K562 (cell line): ENCODE measurements at regions not wholly inside any gene's neighbourhood (a gene's known extent, or its start where the extent isn't known, plus 50 kb on each side); places are given as distances from the start of the nearest gene placed in this dataset.

ENCODE experiments used
- ATAC-seq: fragments of 200-7000 bp; cut with Tn5 transposase; 3 replicates; pipeline ENCODE4 v1.9.1; 2020; ENCODE audit warnings: moderate library complexity
- BruUV-seq: library from RNA; stranded (reverse); fragments of 400-500 nt; replicated peaks from 2 replicates; lab custom pipeline; 2021; lab: Mats Ljungman, UMichigan
- CTCF ChIA-PET: fragments of 300-600 bp; formaldehyde crosslinking; extraction: SDS; loops from one replicate; lab custom pipeline; 2021; ENCODE audit warnings: low intra/inter-chr PET ratio; lab: Yijun Ruan, JAX
- POLR2A ChIA-PET: fragments of 300-600, 350-650 bp; sonication (Branson Sonifier 250); formaldehyde crosslinking; extraction: SDS; loops from one replicate; lab custom pipeline; 2021; ENCODE audit warnings: antibody characterized with exemption, inconsistent platforms; lab: Yijun Ruan, JAX
- DNase-seq, 4 experiments: peaks; one replicate each; pipeline versions ENCODE4 v3.0.0 to v3.0.0-alpha.2; 2011 to 2018; ENCODE audit warnings: low spot score in 3 of 4, mixed read lengths in 3 of 4; ENCODE audit errors: extremely low read depth in 1 of 4
- FAIRE-seq: peaks from 2 replicates; lab custom pipeline; 2011; peaks lifted over from hg19 to GRCh38; lab: Jason Lieb, UNC
- H2AFZ ChIP-seq: 2 replicates; pipeline ENCODE4 v1.6.0; 2011; ENCODE audit warnings: low read depth, low read length, control low read depth, inconsistent platforms
- H3K27ac ChIP-seq: fragments of 200-600 bp; 3 replicates; pipeline ENCODE4 v1.8.0; 2011; ENCODE audit warnings: low read depth, mild to moderate bottlenecking, control low read depth, inconsistent platforms, low read length, moderate library complexity, mixed read lengths; ENCODE audit errors: extremely low read depth
- H3K27me3 ChIP-seq, 2 experiments: fragments of 300-600 bp in 1 of 2; 2 replicates in 1 of 2; 3 replicates in 1 of 2; pipeline versions ENCODE4 v1.6.0 to v1.8.0; 2011; ENCODE audit warnings: inconsistent platforms in 2 of 2, low read length in 2 of 2, mild to moderate bottlenecking in 1 of 2, mixed read lengths in 1 of 2, moderate library complexity in 1 of 2; ENCODE audit not compliant: control insufficient read depth in 2 of 2, insufficient read depth in 2 of 2
- H3K36me3 ChIP-seq: fragments of 300-600 bp; 3 replicates; pipeline ENCODE4 v1.8.0; 2011; ENCODE audit warnings: mild to moderate bottlenecking, low read length, inconsistent platforms; ENCODE audit not compliant: control insufficient read depth, insufficient read depth
- H3K4me1 ChIP-seq, 2 experiments: fragments of 200-600 bp in 1 of 2; replicated peaks in 1 of 2; 2 replicates in 1 of 2; 3 replicates in 1 of 2; pipeline versions ENCODE4 v1.5.1 to v1.8.0; 2011; ENCODE audit warnings: inconsistent platforms in 2 of 2, low read length in 2 of 2, mild to moderate bottlenecking in 1 of 2, mixed read lengths in 1 of 2, moderate library complexity in 1 of 2; ENCODE audit not compliant: control insufficient read depth in 2 of 2, insufficient read depth in 2 of 2
- H3K4me2 ChIP-seq: 2 replicates; pipeline ENCODE4 v1.6.1; 2011; ENCODE audit warnings: low read length, control low read depth, inconsistent platforms, mixed read lengths; ENCODE audit not compliant: insufficient read depth
- H3K4me3 ChIP-seq: fragments of 200-600 bp; sonication (generic), shearing (Covaris generic); 2 replicates; pipeline ENCODE4 v1.5.1; 2016; ENCODE audit warnings: control low read depth, inconsistent platforms
- H3K79me2 ChIP-seq: fragments of 200-600 bp; 3 replicates; pipeline ENCODE4 v1.8.0; 2011; ENCODE audit warnings: low read length, inconsistent platforms; ENCODE audit not compliant: control insufficient read depth, insufficient read depth
- H3K9ac ChIP-seq, 2 experiments: 2 replicates each; pipeline versions ENCODE4 v1.6.0 to v1.6.1; 2011; ENCODE audit warnings: low read depth in 2 of 2, low read length in 2 of 2, control low read depth in 1 of 2, inconsistent platforms in 1 of 2, mild to moderate bottlenecking in 1 of 2, mixed read lengths in 1 of 2; ENCODE audit not compliant: insufficient read depth in 1 of 2
- H3K9me1 ChIP-seq: one replicate; pipeline ENCODE4 v1.6.0; 2011; ENCODE audit warnings: inconsistent platforms, mild to moderate bottlenecking, low read length, moderate library complexity; ENCODE audit not compliant: control insufficient read depth, insufficient read depth
- H3K9me3 ChIP-seq: replicated peaks from 2 replicates; pipeline ENCODE4 v1.5.1; 2011; ENCODE audit warnings: low read depth, low read length, inconsistent platforms; ENCODE audit not compliant: control insufficient read depth, insufficient read depth
- H4K20me1 ChIP-seq: replicated peaks from 2 replicates; pipeline ENCODE4 v1.6.1; 2011; ENCODE audit warnings: low read length, inconsistent platforms, mixed read lengths; ENCODE audit not compliant: control insufficient read depth, insufficient read depth
- CBFA2T3 ChIP-seq: fragments of 450-650 bp; IDR thresholded peaks from 2 replicates; pipeline ENCODE4 v1.6.1; 2017
- CEBPB ChIP-seq: fragments of 450-650 bp; IDR thresholded peaks from 2 replicates; pipeline ENCODE4 v1.6.1; 2016; ENCODE audit warnings: missing genetic modification characterization, missing compliant biosample characterization
- MEIS2 ChIP-seq: fragments of 450-650 bp; IDR thresholded peaks from 2 replicates; pipeline ENCODE4 v1.6.1; 2014; ENCODE audit warnings: mild to moderate bottlenecking; ENCODE audit not compliant: partially characterized antibody
- PHB ChIP-seq: fragments of 250-450 bp; sonication (Bioruptor Pico); IDR thresholded peaks from 2 replicates; pipeline ENCODE4 v1.5.0; 2021
- POLR2A ChIP-seq: fragments of 450-650 bp; conservative IDR thresholded peaks from 2 replicates; pipeline ENCODE4 v1.6.1; 2016
- POLR3A ChIP-seq: IDR thresholded peaks from 2 replicates; pipeline ENCODE4 v1.6.1; 2011; ENCODE audit warnings: borderline replicate concordance, mild to moderate bottlenecking, moderate library complexity; ENCODE audit not compliant: insufficient read length, insufficient read depth; ENCODE audit errors: extremely low read depth
- RBM39 ChIP-seq: fragments of 200-400 bp; formaldehyde crosslinking; optimal IDR thresholded peaks from 2 replicates; pipeline ENCODE3; 2018; ENCODE audit warnings: low read depth, low read length
- TCF3 ChIP-seq: sonication (generic); formaldehyde crosslinking; IDR thresholded peaks from 2 replicates; pipeline ENCODE4 v1.4.0; 2020; ENCODE audit warnings: mild to moderate bottlenecking, missing genetic modification reagents
- TEAD4 ChIP-seq, 2 experiments: sonication (generic) in 1 of 2; formaldehyde crosslinking in 1 of 2; IDR thresholded peaks; 2 replicates each; pipeline versions ENCODE4 v1.6.1 to v1.8.0; 2012 to 2022; ENCODE audit warnings: borderline replicate concordance in 1 of 2, inconsistent platforms in 1 of 2, low read length in 1 of 2, mild to moderate bottlenecking in 1 of 2, missing genetic modification reagents in 1 of 2
- WGBS: fragments of 100-300 bp; shearing (Covaris generic); methylation state at CpG from one replicate; pipeline ENCODE4 v1.1.6; 2016; ENCODE audit warnings: low coverage, mixed read lengths; ENCODE audit not compliant: insufficient coverage; ENCODE audit errors: missing lambda C conversion rate; 5-methylcytosine and 5-hydroxymethylcytosine counted together
- in situ Hi-C: fragments of 300-500 bp; cut with MboI; formaldehyde crosslinking; loops from 4 replicates; pipeline ENCODE4 v1.15.0; 2018; ENCODE audit warnings: inconsistent platforms, mixed read lengths
- intact Hi-C: fragments of 100-400 bp; cut with micrococcal nuclease; formaldehyde crosslinking; loops from 2 replicates; pipeline ENCODE4 v1.14.2; 2022

- in situ Hi-C loops (no loop called here), intact Hi-C loops (no loop called here)
- 0% methylated on average over 3 of the region's 3 CpGs for WGBS
- no peak for ATAC-seq
- H3K4me2 ChIP-seq = no peak overlapping the region
- H3K9me1 ChIP-seq = no peaks in the 10 kb centered on the region
- no peak for TF ChIP-seq POLR3A
- TF ChIP-seq CBFA2T3 = peak; percentile 50; the same call in 1 of the 2 replicates
- peak; percentile 53 for TF ChIP-seq MEIS2
- peak; percentile 24; the same call in 1 of the 2 replicates for TF ChIP-seq TEAD4 (IDR thresholded peaks at IDR 0.05; ENCODE audit: low read length)
- no peak for TF ChIP-seq TEAD4 (CRISPR knock-in tag; IDR thresholded peaks at IDR 0.05; ENCODE audit: borderline replicate concordance)
- no peak for TF ChIP-seq POLR2A
- TF ChIP-seq TCF3 (CRISPR knock-in tag) = 0 out of 2 replicates have a peak, but pooled peaks have one; percentile 15
- peak; percentile 69 for TF ChIP-seq CEBPB (tag)
- TF ChIP-seq RBM39 = no peak
- no peak for TF ChIP-seq PHB (CRISPR knock-in tag)
- H4K20me1 ChIP-seq = no peaks in the 10 kb centered on the region
- no peaks in the 10 kb centered on the region for H3K36me3 ChIP-seq
- H3K9ac ChIP-seq = no peak overlapping the region
- BruUV-seq = no TSS peak
- H3K79me2 ChIP-seq = no peaks in the 10 kb centered on the region
- peaks cover 0 to 9% of the 10 kb centered on the region in 2 experiments; a peak in 2 of 5 replicates for H3K27me3 ChIP-seq
- no peak overlapping the region for H3K4me3 ChIP-seq
- no peak overlapping the region for H2AFZ ChIP-seq
- no peaks in the 10 kb centered on the region for H3K4me1 ChIP-seq
- H3K27ac ChIP-seq = no peak overlapping the region
- no peak for FAIRE-seq
- DNase-seq = no peak
- CTCF ChIA-PET = no interaction called here
- POLR2A ChIA-PET = no interaction called here
- H3K9me3 ChIP-seq = no peaks in the 10 kb centered on the region
These were observed 163.5 kb upstream of the LYZL2 start for GRCh38 chr10:30793093-30793492.
